SK-N-SH (cell line): ENCODE measurements at regions not wholly inside any gene's neighbourhood (a gene's known extent, or its start where the extent isn't known, plus 50 kb on each side); places are given as distances from the start of the nearest gene placed in this dataset.

Experiments
- CTCF ChIA-PET: fragments of 300-600, 350-600 bp; formaldehyde crosslinking; extraction: SDS; loops from one replicate; lab custom pipeline; 2021; lab: Yijun Ruan, JAX
- POLR2A ChIA-PET: fragments of 350-600 bp; sonication (Branson Sonifier 250); formaldehyde crosslinking; extraction: SDS; loops from one replicate; lab custom pipeline; 2020; ENCODE audit warnings: antibody characterized with exemption, inconsistent platforms; lab: Yijun Ruan, JAX
- DNase-seq: peaks from one replicate; pipeline ENCODE4 v3.0.0; 2012
- H2AFZ ChIP-seq: fragments of 200-600 bp; sonication (generic); 2 replicates; pipeline ENCODE4 v1.8.1; 2016; ENCODE audit warnings: antibody characterized with exemption, mild to moderate bottlenecking, low read depth
- H3F3A ChIP-seq: fragments of 200-600 bp; sonication (generic); replicated peaks from 2 replicates; pipeline ENCODE3; 2016; ENCODE audit warnings: antibody characterized with exemption, mild to moderate bottlenecking; ENCODE audit not compliant: insufficient read depth
- H3K27ac ChIP-seq, 2 experiments: fragments of 200-500 bp in 1 of 2; fragments of 200-600 bp in 1 of 2; sonication (Bioruptor generic) in 1 of 2; sonication (generic), shearing (Covaris generic) in 1 of 2; 2 replicates each; pipeline versions ENCODE4 v1.5.1 to v1.6.1; 2014 to 2016; ENCODE audit warnings: low read depth in 2 of 2, inconsistent platforms in 1 of 2, low read length in 1 of 2, mild to moderate bottlenecking in 1 of 2, mixed read lengths in 1 of 2
- H3K27me3 ChIP-seq: fragments of 200-600 bp; sonication (generic), shearing (Covaris generic); 2 replicates; pipeline ENCODE4 v1.6.1; 2016; ENCODE audit warnings: mixed run types; ENCODE audit not compliant: insufficient read depth
- H3K36me3 ChIP-seq, 2 experiments: fragments of 200-500 bp in 1 of 2; fragments of 200-600 bp in 1 of 2; sonication (Bioruptor generic) in 1 of 2; sonication (generic) in 1 of 2; replicated peaks in 1 of 2; 2 replicates each; pipeline versions ENCODE3 to v1.5.1; 2014 to 2016; ENCODE audit warnings: low read length in 1 of 2, mild to moderate bottlenecking in 1 of 2; ENCODE audit not compliant: insufficient read depth in 2 of 2, control insufficient read depth in 1 of 2
- H3K4me1 ChIP-seq, 2 experiments: fragments of 200-500 bp in 1 of 2; fragments of 200-600 bp in 1 of 2; sonication (Bioruptor generic) in 1 of 2; sonication (generic), shearing (Covaris generic) in 1 of 2; 2 replicates each; pipeline versions ENCODE4 v1.5.1 to v1.6.1; 2014 to 2016; ENCODE audit warnings: low read depth in 1 of 2, low read length in 1 of 2, mixed run types in 1 of 2; ENCODE audit not compliant: insufficient read depth in 2 of 2, control insufficient read depth in 1 of 2
- H3K4me2 ChIP-seq: fragments of 200-600 bp; sonication (generic), shearing (Covaris generic); 2 replicates; pipeline ENCODE4 v1.6.1; 2017; ENCODE audit warnings: mixed run types
- H3K4me3 ChIP-seq, 2 experiments: fragments of 200-500 bp in 1 of 2; fragments of 200-600 bp in 1 of 2; sonication (Bioruptor generic) in 1 of 2; sonication (generic), shearing (Covaris generic) in 1 of 2; 2 replicates each; pipeline versions ENCODE4 v1.5.1 to v1.8.1; 2014 to 2016; ENCODE audit warnings: low read depth in 2 of 2, inconsistent platforms in 1 of 2, low read length in 1 of 2, mild to moderate bottlenecking in 1 of 2, mixed read lengths in 1 of 2, moderate library complexity in 1 of 2
- H3K79me2 ChIP-seq: fragments of 200-600 bp; sonication (generic); 2 replicates; pipeline ENCODE4 v1.8.1; 2017; ENCODE audit warnings: mild to moderate bottlenecking; ENCODE audit not compliant: insufficient read depth
- H3K9ac ChIP-seq: fragments of 200-600 bp; sonication (generic); 2 replicates; pipeline ENCODE4 v1.6.1; 2017; ENCODE audit warnings: mixed run types
- H3K9me2 ChIP-seq: fragments of 200-600 bp; sonication (generic); 2 replicates; pipeline ENCODE4 v1.6.1; 2017; ENCODE audit warnings: mixed run types
- H3K9me3 ChIP-seq: fragments of 200-600 bp; sonication (generic); 2 replicates; pipeline ENCODE4 v1.6.1; 2017; ENCODE audit warnings: mixed run types, mild to moderate bottlenecking, moderate library complexity
- H4K20me1 ChIP-seq: fragments of 200-600 bp; sonication (generic); 2 replicates; pipeline ENCODE4 v1.6.1; 2017; ENCODE audit warnings: mild to moderate bottlenecking, mixed run types; ENCODE audit not compliant: insufficient read depth
- EP300 ChIP-seq, 2 experiments: IDR thresholded peaks; 2 replicates each; pipeline versions ENCODE4 v1.4.0 to v1.6.1; 2012; ENCODE audit warnings: borderline replicate concordance in 1 of 2, low read depth in 1 of 2, low read length in 1 of 2
- EZH2phosphoT487 ChIP-seq: fragments of 200-600 bp; sonication (generic); IDR thresholded peaks from 2 replicates; pipeline ENCODE4 v1.6.1; 2017; ENCODE audit warnings: low read depth, mixed run types, mild to moderate bottlenecking, antibody characterized with exemption, moderate library complexity, borderline replicate concordance
- FOSL2 ChIP-seq: IDR thresholded peaks from 2 replicates; pipeline ENCODE4 v1.4.0; 2012; ENCODE audit warnings: low read depth, mild to moderate bottlenecking, moderate library complexity, borderline replicate concordance
- GABPA ChIP-seq: IDR thresholded peaks from 2 replicates; pipeline ENCODE4 v1.4.0; 2012; ENCODE audit warnings: low read depth, mild to moderate bottlenecking
- JUND ChIP-seq: IDR thresholded peaks from 2 replicates; pipeline ENCODE4 v1.4.0; 2012
- MEF2A ChIP-seq: IDR thresholded peaks from 2 replicates; pipeline ENCODE4 v1.4.0; 2012; ENCODE audit warnings: low read depth, borderline replicate concordance
- NFIC ChIP-seq: IDR thresholded peaks from 2 replicates; pipeline ENCODE4 v1.4.0; 2012; ENCODE audit warnings: borderline replicate concordance
- RAD21 ChIP-seq: IDR thresholded peaks from 2 replicates; pipeline ENCODE4 v1.6.1; 2012; ENCODE audit warnings: mild to moderate bottlenecking, low read length
- RCOR1 ChIP-seq: fragments of 150-350 bp; IDR thresholded peaks from 2 replicates; pipeline ENCODE4 v1.6.1; 2017; ENCODE audit warnings: antibody characterized with exemption, low read length
- RXRA ChIP-seq: IDR thresholded peaks from 2 replicates; pipeline ENCODE4 v1.4.0; 2012; ENCODE audit warnings: low read depth, mild to moderate bottlenecking, borderline replicate concordance
- SIN3A ChIP-seq: IDR thresholded peaks from 2 replicates; pipeline ENCODE4 v1.6.1; 2012; ENCODE audit warnings: low read depth, mild to moderate bottlenecking, low read length, moderate library complexity, borderline replicate concordance
- TAF1 ChIP-seq: IDR thresholded peaks from 2 replicates; pipeline ENCODE4 v1.6.1; 2012; ENCODE audit warnings: low read depth, mild to moderate bottlenecking, low read length, moderate library complexity, borderline replicate concordance
- YY1 ChIP-seq: IDR thresholded peaks from 2 replicates; pipeline ENCODE4 v1.4.0; 2012; ENCODE audit warnings: low read depth, mild to moderate bottlenecking
- WGBS: methylation state at CpG from one replicate; pipeline ENCODE4 v1.1.6; 2017; ENCODE audit warnings: low lambda C conversion rate; 5-methylcytosine and 5-hydroxymethylcytosine counted together
- TF ChIP-seq, protein P1 (sequence below): IDR thresholded peaks from 2 replicates; pipeline ENCODE4 v1.4.0; 2012; ENCODE audit warnings: low read depth, borderline replicate concordance
- TF ChIP-seq, protein P2 (sequence below): fragments of 150-350 bp; IDR thresholded peaks from 2 replicates; pipeline ENCODE4 v1.6.1; 2017; ENCODE audit warnings: antibody characterized with exemption, low read length, low read depth, borderline replicate concordance
- TF ChIP-seq, protein P3 (sequence below): IDR thresholded peaks from 2 replicates; pipeline ENCODE4; 2012
- TF ChIP-seq, protein P4 (sequence below): IDR thresholded peaks from 2 replicates; pipeline ENCODE4 v1.4.0; 2012; ENCODE audit warnings: low read depth, borderline replicate concordance
- TF ChIP-seq, protein P5 (sequence below): fragments of 150-350 bp; IDR thresholded peaks from 2 replicates; pipeline ENCODE4 v1.6.1; 2016; ENCODE audit warnings: mild to moderate bottlenecking, low read depth, low read length

DNA sequence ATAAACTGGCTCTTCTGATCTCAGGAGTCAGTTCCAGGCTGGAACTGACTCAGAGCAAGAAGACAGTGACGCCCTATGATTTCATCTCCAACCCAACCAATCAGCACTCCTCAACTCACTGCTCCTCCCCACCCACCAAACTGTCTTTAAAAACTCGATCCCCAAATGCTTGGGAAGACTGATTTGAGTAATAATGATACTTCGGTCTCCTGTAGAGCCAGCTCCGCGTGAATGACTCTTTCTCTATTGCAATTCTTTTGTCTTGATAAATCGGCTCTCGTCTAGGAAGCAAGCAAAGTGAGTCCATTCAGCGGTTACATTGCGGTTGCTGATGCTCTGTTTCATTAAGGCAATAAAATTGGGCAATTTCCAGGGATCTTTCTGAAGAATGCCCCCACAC, 1025.3 kb upstream of the CNTNAP5 start:
- Histone ChIP-seq H3K27ac (no peak overlapping the region), H3K4me3 (no peak overlapping the region), H3K9ac (no peak overlapping the region), H2AFZ (no peak overlapping the region), H4K20me1 (no peaks in the 10 kb centered on the region), H3K79me2 (no peaks in the 10 kb centered on the region), H3K9me2 (no peaks in the 10 kb centered on the region), H3K9me3 (no peaks in the 10 kb centered on the region), H3K36me3 (no peaks in the 10 kb centered on the region), H3K27me3 (no peaks in the 10 kb centered on the region), H3F3A (no peaks in the 10 kb centered on the region), H3K4me1 (no peaks in the 10 kb centered on the region), H3K4me2 (no peak overlapping the region)
- TF ChIP-seq SIN3A (no peak), NFIC (no peak), MEF2A (no peak), TAF1 (no peak), GABPA (no peak), RXRA (no peak), EP300 (IDR thresholded peaks at IDR 0.05; ENCODE audit: borderline replicate concordance in 1 of 2, low read depth in 1 of 2, low read length in 1 of 2) (no peak), YY1 (no peak), RAD21 (no peak), RCOR1 (no peak), JUND (no peak), FOSL2 (no peak), EZH2phosphoT487 (no peak)
- TF ChIP-seq, protein P1, sequence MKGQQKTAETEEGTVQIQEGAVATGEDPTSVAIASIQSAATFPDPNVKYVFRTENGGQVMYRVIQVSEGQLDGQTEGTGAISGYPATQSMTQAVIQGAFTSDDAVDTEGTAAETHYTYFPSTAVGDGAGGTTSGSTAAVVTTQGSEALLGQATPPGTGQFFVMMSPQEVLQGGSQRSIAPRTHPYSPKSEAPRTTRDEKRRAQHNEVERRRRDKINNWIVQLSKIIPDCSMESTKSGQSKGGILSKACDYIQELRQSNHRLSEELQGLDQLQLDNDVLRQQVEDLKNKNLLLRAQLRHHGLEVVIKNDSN, result no peak
- TF ChIP-seq, protein P2, sequence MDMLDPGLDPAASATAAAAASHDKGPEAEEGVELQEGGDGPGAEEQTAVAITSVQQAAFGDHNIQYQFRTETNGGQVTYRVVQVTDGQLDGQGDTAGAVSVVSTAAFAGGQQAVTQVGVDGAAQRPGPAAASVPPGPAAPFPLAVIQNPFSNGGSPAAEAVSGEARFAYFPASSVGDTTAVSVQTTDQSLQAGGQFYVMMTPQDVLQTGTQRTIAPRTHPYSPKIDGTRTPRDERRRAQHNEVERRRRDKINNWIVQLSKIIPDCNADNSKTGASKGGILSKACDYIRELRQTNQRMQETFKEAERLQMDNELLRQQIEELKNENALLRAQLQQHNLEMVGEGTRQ, result no peak
- TF ChIP-seq, protein P3, sequence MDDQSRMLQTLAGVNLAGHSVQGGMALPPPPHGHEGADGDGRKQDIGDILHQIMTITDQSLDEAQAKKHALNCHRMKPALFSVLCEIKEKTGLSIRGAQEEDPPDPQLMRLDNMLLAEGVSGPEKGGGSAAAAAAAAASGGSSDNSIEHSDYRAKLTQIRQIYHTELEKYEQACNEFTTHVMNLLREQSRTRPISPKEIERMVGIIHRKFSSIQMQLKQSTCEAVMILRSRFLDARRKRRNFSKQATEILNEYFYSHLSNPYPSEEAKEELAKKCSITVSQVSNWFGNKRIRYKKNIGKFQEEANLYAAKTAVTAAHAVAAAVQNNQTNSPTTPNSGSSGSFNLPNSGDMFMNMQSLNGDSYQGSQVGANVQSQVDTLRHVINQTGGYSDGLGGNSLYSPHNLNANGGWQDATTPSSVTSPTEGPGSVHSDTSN, result no peak
- TF ChIP-seq, protein P4, sequence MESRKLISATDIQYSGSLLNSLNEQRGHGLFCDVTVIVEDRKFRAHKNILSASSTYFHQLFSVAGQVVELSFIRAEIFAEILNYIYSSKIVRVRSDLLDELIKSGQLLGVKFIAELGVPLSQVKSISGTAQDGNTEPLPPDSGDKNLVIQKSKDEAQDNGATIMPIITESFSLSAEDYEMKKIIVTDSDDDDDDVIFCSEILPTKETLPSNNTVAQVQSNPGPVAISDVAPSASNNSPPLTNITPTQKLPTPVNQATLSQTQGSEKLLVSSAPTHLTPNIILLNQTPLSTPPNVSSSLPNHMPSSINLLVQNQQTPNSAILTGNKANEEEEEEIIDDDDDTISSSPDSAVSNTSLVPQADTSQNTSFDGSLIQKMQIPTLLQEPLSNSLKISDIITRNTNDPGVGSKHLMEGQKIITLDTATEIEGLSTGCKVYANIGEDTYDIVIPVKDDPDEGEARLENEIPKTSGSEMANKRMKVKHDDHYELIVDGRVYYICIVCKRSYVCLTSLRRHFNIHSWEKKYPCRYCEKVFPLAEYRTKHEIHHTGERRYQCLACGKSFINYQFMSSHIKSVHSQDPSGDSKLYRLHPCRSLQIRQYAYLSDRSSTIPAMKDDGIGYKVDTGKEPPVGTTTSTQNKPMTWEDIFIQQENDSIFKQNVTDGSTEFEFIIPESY, result no peak
- TF ChIP-seq, protein P5, sequence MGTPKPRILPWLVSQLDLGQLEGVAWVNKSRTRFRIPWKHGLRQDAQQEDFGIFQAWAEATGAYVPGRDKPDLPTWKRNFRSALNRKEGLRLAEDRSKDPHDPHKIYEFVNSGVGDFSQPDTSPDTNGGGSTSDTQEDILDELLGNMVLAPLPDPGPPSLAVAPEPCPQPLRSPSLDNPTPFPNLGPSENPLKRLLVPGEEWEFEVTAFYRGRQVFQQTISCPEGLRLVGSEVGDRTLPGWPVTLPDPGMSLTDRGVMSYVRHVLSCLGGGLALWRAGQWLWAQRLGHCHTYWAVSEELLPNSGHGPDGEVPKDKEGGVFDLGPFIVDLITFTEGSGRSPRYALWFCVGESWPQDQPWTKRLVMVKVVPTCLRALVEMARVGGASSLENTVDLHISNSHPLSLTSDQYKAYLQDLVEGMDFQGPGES, result no peak
- no peak for DNase-seq
- ChIA-PET CTCF (no interaction called here), POLR2A (no interaction called here)
- 44% methylated on average over 9 of the region's 9 CpGs for WGBS
